WERI-Rb-1 (cell line): ENCODE measurements at regions not wholly inside any gene's neighbourhood (a gene's known extent, or its start where the extent isn't known, plus 50 kb on each side); places are given as distances from the start of the nearest gene placed in this dataset.

Experiments
- DNase-seq: peaks from one replicate; pipeline ENCODE4 v3.0.0-alpha.2; 2020
- H3K27ac ChIP-seq: fragments of 250-450 bp; sonication (Bioruptor Pico); 2 replicates; pipeline ENCODE4 v1.5.1; 2020; ENCODE audit warnings: mild to moderate bottlenecking, moderate library complexity
- H3K27me3 ChIP-seq: fragments of 250-450 bp; sonication (Bioruptor Pico); 2 replicates; pipeline ENCODE4 v1.5.1; 2021; ENCODE audit warnings: mild to moderate bottlenecking, low read depth, moderate library complexity; ENCODE audit not compliant: insufficient read depth, severe bottlenecking
- H3K36me3 ChIP-seq: fragments of 250-450 bp; sonication (Bioruptor Pico); 2 replicates; pipeline ENCODE4 v1.5.1; 2020; ENCODE audit warnings: mild to moderate bottlenecking, moderate library complexity
- H3K4me3 ChIP-seq: 2 replicates; pipeline ENCODE4 v1.5.1; 2011; ENCODE audit warnings: low read depth, mild to moderate bottlenecking, control low read depth, low read length
- H3K9me3 ChIP-seq: fragments of 250-450 bp; sonication (Bioruptor Pico); 2 replicates; pipeline ENCODE4 v1.5.1; 2021; ENCODE audit warnings: mild to moderate bottlenecking, moderate library complexity; ENCODE audit not compliant: severe bottlenecking
- TF ChIP-seq, protein P1 (sequence below): IDR thresholded peaks from 2 replicates; pipeline ENCODE4 v1.5.1; 2011; ENCODE audit warnings: low read depth, mild to moderate bottlenecking, control low read depth, inconsistent platforms, low read length

DNA sequence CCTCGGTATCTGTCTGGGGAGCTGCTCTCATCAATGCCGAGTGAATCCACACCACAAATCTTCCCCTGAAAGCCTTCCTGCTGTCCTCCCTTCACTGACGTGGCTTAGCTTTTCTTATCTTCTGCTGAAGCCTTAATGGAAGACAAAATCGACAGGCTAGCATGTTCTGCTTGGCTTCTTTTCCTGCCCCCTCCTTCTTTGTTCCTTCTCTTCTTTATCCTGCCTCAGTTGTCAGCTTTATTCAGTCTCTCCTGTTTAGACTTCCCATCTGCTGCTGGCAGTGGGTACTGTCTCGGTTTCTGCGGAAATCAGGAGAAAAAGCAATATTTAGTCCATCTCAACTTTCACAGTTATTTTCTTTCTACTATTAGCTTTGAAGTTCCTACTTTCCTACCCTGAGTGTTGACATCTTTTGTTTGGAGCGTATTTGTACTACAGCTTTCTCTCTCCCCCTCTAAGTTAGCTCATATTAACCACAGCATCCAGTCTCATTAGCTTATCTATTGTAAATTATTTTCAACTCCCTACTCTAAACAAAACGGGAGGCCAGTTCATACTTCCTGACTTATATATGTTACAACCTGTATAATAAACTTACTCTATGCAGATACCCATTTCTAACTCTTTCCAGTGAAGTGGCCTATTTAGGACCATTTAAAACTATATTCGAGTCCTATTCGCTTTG is 226.0 kb downstream of the DACT1 start:
- TF ChIP-seq, protein P1, sequence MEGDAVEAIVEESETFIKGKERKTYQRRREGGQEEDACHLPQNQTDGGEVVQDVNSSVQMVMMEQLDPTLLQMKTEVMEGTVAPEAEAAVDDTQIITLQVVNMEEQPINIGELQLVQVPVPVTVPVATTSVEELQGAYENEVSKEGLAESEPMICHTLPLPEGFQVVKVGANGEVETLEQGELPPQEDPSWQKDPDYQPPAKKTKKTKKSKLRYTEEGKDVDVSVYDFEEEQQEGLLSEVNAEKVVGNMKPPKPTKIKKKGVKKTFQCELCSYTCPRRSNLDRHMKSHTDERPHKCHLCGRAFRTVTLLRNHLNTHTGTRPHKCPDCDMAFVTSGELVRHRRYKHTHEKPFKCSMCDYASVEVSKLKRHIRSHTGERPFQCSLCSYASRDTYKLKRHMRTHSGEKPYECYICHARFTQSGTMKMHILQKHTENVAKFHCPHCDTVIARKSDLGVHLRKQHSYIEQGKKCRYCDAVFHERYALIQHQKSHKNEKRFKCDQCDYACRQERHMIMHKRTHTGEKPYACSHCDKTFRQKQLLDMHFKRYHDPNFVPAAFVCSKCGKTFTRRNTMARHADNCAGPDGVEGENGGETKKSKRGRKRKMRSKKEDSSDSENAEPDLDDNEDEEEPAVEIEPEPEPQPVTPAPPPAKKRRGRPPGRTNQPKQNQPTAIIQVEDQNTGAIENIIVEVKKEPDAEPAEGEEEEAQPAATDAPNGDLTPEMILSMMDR: no peak
- Histone ChIP-seq H3K27ac (peak overlapping the region; percentile 73), H3K4me3 (no peak overlapping the region; the same call in 1 of the 2 replicates), H3K9me3 (peaks cover 2% of the 10 kb centered on the region), H3K36me3 (no peaks in the 10 kb centered on the region), H3K27me3 (no peaks in the 10 kb centered on the region)
- peak; percentile 56 for DNase-seq

DNA sequence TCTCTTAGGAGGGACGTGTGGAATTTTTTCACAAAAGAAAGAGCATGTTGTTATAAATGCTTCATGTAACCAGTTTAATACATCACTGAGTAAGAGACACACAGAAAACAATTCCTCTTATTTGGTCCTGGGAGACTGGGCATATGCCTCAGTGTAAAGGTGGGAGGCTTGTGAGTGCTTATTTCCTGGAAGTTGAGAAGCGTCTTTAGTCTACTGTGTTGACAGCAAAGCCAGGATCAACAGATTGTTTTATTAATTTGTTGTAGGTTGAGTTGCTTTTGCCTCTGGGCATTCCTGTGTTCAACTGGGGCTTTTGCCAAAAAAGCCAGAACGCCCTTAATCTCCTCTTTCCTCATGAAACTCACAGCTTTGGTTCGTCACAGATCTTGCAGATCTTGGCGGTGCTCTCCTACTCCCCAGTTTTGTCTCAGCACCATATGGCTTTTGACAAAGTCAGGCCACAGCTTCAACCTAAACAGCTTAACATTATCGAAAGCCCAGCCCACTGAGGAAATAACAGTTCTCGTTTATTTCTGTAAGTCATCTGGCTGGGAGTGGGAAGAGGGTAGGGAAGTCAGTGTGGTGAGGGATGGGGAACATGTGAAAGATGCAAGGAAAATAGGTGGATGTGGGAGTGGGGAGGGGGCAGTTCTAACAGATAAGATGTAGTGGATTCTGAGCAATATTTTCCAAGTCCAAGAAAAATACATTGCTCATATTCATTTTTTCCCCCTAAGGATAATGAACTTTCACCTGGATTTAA is 227.2 kb downstream of the DACT1 start:
- TF ChIP-seq, protein P1: no peak
- H3K36me3 ChIP-seq: no peaks in the 10 kb centered on the region
- H3K4me3 ChIP-seq: peak overlapping the region; percentile 24
- no peaks in the 10 kb centered on the region for H3K27me3 ChIP-seq
- H3K27ac ChIP-seq: peak overlapping the region; percentile 73
- H3K9me3 ChIP-seq: no peaks in the 10 kb centered on the region
- DNase-seq: peak; percentile 51

- H3K9me3 ChIP-seq: no peaks in the 10 kb centered on the region
These were observed 227.9 kb downstream of the DACT1 start for GRCh38 chr14:58865514-58866281.

GRCh38 chr14:58866391-58866790 is 228.6 kb downstream of the DACT1 start:
- no peak for DNase-seq
- no peaks in the 10 kb centered on the region for H3K36me3 ChIP-seq
- H3K27me3 ChIP-seq: no peaks in the 10 kb centered on the region
- no peak overlapping the region for H3K4me3 ChIP-seq
- H3K9me3 ChIP-seq: no peaks in the 10 kb centered on the region
- TF ChIP-seq, protein P1: no peak
- no peak overlapping the region for H3K27ac ChIP-seq

More at GRCh38 chr14:58865514-58866281, 227.9 kb downstream of the DACT1 start:
- no peak for DNase-seq
- no peaks in the 10 kb centered on the region for H3K36me3 ChIP-seq
- no peaks in the 10 kb centered on the region for H3K27me3 ChIP-seq
- TF ChIP-seq, protein P1: no peak
- H3K4me3 ChIP-seq: no peak overlapping the region
- H3K27ac ChIP-seq: peak overlapping the region; percentile 73

GRCh38 chr14:58870961-58871360 is 233.2 kb downstream of the DACT1 start:
- no peak overlapping the region for H3K4me3 ChIP-seq
- TF ChIP-seq, protein P1: no peak
- no peak for DNase-seq
- H3K9me3 ChIP-seq: no peaks in the 10 kb centered on the region
- H3K27ac ChIP-seq: no peak overlapping the region
- H3K36me3 ChIP-seq: no peaks in the 10 kb centered on the region
- no peaks in the 10 kb centered on the region for H3K27me3 ChIP-seq
